Liver (tissue), 8 donors: ENCODE measurements at regions not wholly inside any gene's neighbourhood (a gene's known extent, or its start where the extent isn't known, plus 50 kb on each side); places are given as distances from the start of the nearest gene placed in this dataset.

Experiments
- DNase-seq: peaks from one replicate; pipeline ENCODE4 v3.0.0-alpha.2; 2017; ENCODE audit warnings: low spot score
- H3K27ac ChIP-seq, 2 donors: one replicate each; pipeline ENCODE4 v1.7.0; 2013; ENCODE audit warnings: inconsistent platforms in 2 of 2, low read length in 2 of 2, control low read depth in 1 of 2, low read depth in 1 of 2, mild to moderate bottlenecking in 1 of 2
- H3K27me3 ChIP-seq, 4 donors: one replicate each; pipeline versions ENCODE4 v1.6.1 to v1.7.0; 2013; ENCODE audit warnings: low read length in 3 of 4, inconsistent platforms in 1 of 4, mild to moderate bottlenecking in 1 of 4, moderate library complexity in 1 of 4; ENCODE audit not compliant: control insufficient read depth in 4 of 4, insufficient read depth in 4 of 4
- H3K36me3 ChIP-seq, 4 donors: one replicate each; pipeline versions ENCODE4 v1.6.1 to v1.7.0; 2013; ENCODE audit warnings: low read length in 3 of 4, mild to moderate bottlenecking in 3 of 4, low read depth in 1 of 4, moderate library complexity in 1 of 4; ENCODE audit not compliant: control insufficient read depth in 4 of 4, insufficient read depth in 3 of 4
- H3K4me1 ChIP-seq, 4 donors: one replicate each; pipeline versions ENCODE4 v1.6.1 to v1.7.0; 2013; ENCODE audit warnings: low read length in 3 of 4, mild to moderate bottlenecking in 3 of 4, moderate library complexity in 1 of 4; ENCODE audit not compliant: control insufficient read depth in 4 of 4, insufficient read depth in 4 of 4
- H3K4me3 ChIP-seq, 3 donors: one replicate each; pipeline versions ENCODE4 v1.6.1 to v1.7.0; 2013; ENCODE audit warnings: low read length in 3 of 3, control low read depth in 1 of 3, low read depth in 1 of 3, mild to moderate bottlenecking in 1 of 3
- H3K9ac ChIP-seq, 2 donors: one replicate each; pipeline ENCODE4 v1.7.0; 2013; ENCODE audit warnings: low read length in 2 of 2, mild to moderate bottlenecking in 2 of 2, moderate library complexity in 2 of 2, control low read depth in 1 of 2, low read depth in 1 of 2
- H3K9me3 ChIP-seq, 4 donors: one replicate each; pipeline versions ENCODE4 v1.6.1 to v1.7.0; 2013; ENCODE audit warnings: low read length in 3 of 4; ENCODE audit not compliant: control insufficient read depth in 4 of 4
- ATF3 ChIP-seq: IDR thresholded peaks from 2 replicates; pipeline ENCODE4 v1.6.1; 2016; ENCODE audit warnings: antibody characterized with exemption
- EGR1 ChIP-seq, 2 donors: IDR thresholded peaks; 2 replicates each; pipeline ENCODE4 v1.6.1; 2016 to 2018; ENCODE audit warnings: antibody characterized with exemption in 2 of 2, low read depth in 2 of 2
- FOXA1 ChIP-seq: IDR thresholded peaks from 2 replicates; pipeline ENCODE4 v1.6.1; 2016; ENCODE audit warnings: antibody characterized with exemption
- FOXA2 ChIP-seq: IDR thresholded peaks from 2 replicates; pipeline ENCODE4 v1.6.1; 2016; ENCODE audit warnings: antibody characterized with exemption
- GABPA ChIP-seq, 2 donors: IDR thresholded peaks in 1 of 2; conservative IDR thresholded peaks in 1 of 2; 2 replicates each; pipeline ENCODE4 v1.6.1; 2016; ENCODE audit warnings: antibody characterized with exemption in 2 of 2, mild to moderate bottlenecking in 1 of 2, moderate library complexity in 1 of 2
- HNF4A ChIP-seq, 2 donors: conservative IDR thresholded peaks; 2 replicates each; pipeline ENCODE4 v1.6.1; 2016; ENCODE audit warnings: antibody characterized with exemption in 2 of 2, mild to moderate bottlenecking in 2 of 2
- HNF4G ChIP-seq: IDR thresholded peaks from 2 replicates; pipeline ENCODE4 v1.6.1; 2016; ENCODE audit warnings: antibody characterized with exemption
- JUND ChIP-seq, 2 donors: IDR thresholded peaks; 2 replicates each; pipeline ENCODE4 v1.6.1; 2016; ENCODE audit warnings: antibody characterized with exemption in 2 of 2
- NR2F2 ChIP-seq: IDR thresholded peaks from 2 replicates; pipeline ENCODE4 v1.6.1; 2016; ENCODE audit warnings: antibody characterized with exemption
- RXRA ChIP-seq, 2 donors: IDR thresholded peaks; 2 replicates each; pipeline ENCODE4 v1.6.1; 2017 to 2018; ENCODE audit warnings: antibody characterized with exemption in 2 of 2, mild to moderate bottlenecking in 1 of 2
- SP1 ChIP-seq: IDR thresholded peaks from 2 replicates; pipeline ENCODE4 v1.6.1; 2018; ENCODE audit warnings: antibody characterized with exemption, mild to moderate bottlenecking
- YY1 ChIP-seq: IDR thresholded peaks from 2 replicates; pipeline ENCODE4 v1.6.1; 2016; ENCODE audit warnings: antibody characterized with exemption, mild to moderate bottlenecking
- ZBTB33 ChIP-seq: IDR thresholded peaks from 2 replicates; pipeline ENCODE4 v1.6.1; 2016; ENCODE audit warnings: antibody characterized with exemption
- WGBS: extraction: QIAGEN DNeasy Blood & Tissue Kit; methylation state at CpG from one replicate; pipeline ENCODE4 v1.1.7; 2013; 5-methylcytosine and 5-hydroxymethylcytosine counted together
- TF ChIP-seq, protein P1 (sequence below): IDR thresholded peaks from 2 replicates; pipeline ENCODE4 v1.6.1; 2016; ENCODE audit warnings: antibody characterized with exemption, mild to moderate bottlenecking
- TF ChIP-seq, protein P2 (sequence below): IDR thresholded peaks from 2 replicates; pipeline ENCODE4 v1.6.1; 2016; ENCODE audit warnings: antibody characterized with exemption
- TF ChIP-seq, protein P3 (sequence below): fragments of 150-350 bp; IDR thresholded peaks from 2 replicates; pipeline ENCODE4 v1.5.1; 2017; ENCODE audit warnings: improper control_type of control experiment, low read depth, low read length; ENCODE audit not compliant: missing input control
- donor health status: healthy.
- donor health status: healthy.
- donor health status: healthy.
- donor health status: healthy.
- donor health status: healthy.

DNA sequence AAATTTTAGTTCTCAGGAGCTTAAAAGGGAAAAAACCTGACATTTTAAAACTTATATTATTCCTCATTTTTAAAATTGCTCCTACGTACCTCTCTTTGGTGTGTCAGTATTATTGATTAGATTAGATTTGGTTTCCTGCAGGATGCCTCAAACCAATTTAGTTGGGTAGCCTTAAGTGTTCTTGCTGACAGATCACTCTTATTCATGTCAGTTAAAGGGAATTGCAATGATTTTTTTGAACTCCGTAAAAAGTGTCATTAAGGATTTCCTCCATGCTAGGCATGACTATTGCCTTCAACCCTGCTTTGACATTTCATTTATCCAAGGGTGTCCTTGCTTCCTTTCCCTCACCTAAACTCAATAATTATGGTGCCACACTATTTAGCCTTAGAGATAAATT is 149.0 kb upstream of the CDH7 start:
- H3K27ac ChIP-seq: no peak overlapping the region
- H3K4me3 ChIP-seq: no peak overlapping the region
- H3K36me3 ChIP-seq: no peaks in the 10 kb centered on the region
- H3K9me3 ChIP-seq: no peaks in the 10 kb centered on the region
- H3K27me3 ChIP-seq: no peaks in the 10 kb centered on the region
- no peaks in the 10 kb centered on the region for H3K4me1 ChIP-seq
- 62% methylated on average over 2 of the region's 2 CpGs for WGBS
- TF ChIP-seq, protein P1, sequence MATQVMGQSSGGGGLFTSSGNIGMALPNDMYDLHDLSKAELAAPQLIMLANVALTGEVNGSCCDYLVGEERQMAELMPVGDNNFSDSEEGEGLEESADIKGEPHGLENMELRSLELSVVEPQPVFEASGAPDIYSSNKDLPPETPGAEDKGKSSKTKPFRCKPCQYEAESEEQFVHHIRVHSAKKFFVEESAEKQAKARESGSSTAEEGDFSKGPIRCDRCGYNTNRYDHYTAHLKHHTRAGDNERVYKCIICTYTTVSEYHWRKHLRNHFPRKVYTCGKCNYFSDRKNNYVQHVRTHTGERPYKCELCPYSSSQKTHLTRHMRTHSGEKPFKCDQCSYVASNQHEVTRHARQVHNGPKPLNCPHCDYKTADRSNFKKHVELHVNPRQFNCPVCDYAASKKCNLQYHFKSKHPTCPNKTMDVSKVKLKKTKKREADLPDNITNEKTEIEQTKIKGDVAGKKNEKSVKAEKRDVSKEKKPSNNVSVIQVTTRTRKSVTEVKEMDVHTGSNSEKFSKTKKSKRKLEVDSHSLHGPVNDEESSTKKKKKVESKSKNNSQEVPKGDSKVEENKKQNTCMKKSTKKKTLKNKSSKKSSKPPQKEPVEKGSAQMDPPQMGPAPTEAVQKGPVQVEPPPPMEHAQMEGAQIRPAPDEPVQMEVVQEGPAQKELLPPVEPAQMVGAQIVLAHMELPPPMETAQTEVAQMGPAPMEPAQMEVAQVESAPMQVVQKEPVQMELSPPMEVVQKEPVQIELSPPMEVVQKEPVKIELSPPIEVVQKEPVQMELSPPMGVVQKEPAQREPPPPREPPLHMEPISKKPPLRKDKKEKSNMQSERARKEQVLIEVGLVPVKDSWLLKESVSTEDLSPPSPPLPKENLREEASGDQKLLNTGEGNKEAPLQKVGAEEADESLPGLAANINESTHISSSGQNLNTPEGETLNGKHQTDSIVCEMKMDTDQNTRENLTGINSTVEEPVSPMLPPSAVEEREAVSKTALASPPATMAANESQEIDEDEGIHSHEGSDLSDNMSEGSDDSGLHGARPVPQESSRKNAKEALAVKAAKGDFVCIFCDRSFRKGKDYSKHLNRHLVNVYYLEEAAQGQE: no peak
- TF ChIP-seq RXRA (IDR thresholded peaks at IDR 0.05) (no peak), YY1 (no peak), HNF4A (conservative IDR thresholded peaks at IDR 0.05) (no peak), EGR1 (IDR thresholded peaks at IDR 0.05; ENCODE audit: low read depth in 2 of 2) (no peak), SP1 (no peak), FOXA1 (no peak), NR2F2 (no peak), ATF3 (no peak), HNF4G (no peak), GABPA (IDR thresholded peaks at IDR 0.05 in 1 of 2, conservative IDR thresholded peaks at IDR 0.05 in 1 of 2) (no peak), ZBTB33 (no peak)
- TF ChIP-seq, protein P2, sequence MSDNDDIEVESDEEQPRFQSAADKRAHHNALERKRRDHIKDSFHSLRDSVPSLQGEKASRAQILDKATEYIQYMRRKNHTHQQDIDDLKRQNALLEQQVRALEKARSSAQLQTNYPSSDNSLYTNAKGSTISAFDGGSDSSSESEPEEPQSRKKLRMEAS: no peak
- TF ChIP-seq, protein P3, sequence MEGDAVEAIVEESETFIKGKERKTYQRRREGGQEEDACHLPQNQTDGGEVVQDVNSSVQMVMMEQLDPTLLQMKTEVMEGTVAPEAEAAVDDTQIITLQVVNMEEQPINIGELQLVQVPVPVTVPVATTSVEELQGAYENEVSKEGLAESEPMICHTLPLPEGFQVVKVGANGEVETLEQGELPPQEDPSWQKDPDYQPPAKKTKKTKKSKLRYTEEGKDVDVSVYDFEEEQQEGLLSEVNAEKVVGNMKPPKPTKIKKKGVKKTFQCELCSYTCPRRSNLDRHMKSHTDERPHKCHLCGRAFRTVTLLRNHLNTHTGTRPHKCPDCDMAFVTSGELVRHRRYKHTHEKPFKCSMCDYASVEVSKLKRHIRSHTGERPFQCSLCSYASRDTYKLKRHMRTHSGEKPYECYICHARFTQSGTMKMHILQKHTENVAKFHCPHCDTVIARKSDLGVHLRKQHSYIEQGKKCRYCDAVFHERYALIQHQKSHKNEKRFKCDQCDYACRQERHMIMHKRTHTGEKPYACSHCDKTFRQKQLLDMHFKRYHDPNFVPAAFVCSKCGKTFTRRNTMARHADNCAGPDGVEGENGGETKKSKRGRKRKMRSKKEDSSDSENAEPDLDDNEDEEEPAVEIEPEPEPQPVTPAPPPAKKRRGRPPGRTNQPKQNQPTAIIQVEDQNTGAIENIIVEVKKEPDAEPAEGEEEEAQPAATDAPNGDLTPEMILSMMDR: no peak
- no peak overlapping the region for H3K9ac ChIP-seq
- DNase-seq: no peak

GRCh38 chr18:65592435-65592834 is 158.4 kb upstream of the CDH7 start:
- WGBS: 61% methylated on average over 4 of the region's 4 CpGs
- Histone ChIP-seq H3K27me3 (no peaks in the 10 kb centered on the region), H3K36me3 (no peaks in the 10 kb centered on the region), H3K4me1 (no peaks in the 10 kb centered on the region), H3K4me3 (no peak overlapping the region), H3K9ac (no peak overlapping the region), H3K9me3 (no peaks in the 10 kb centered on the region), H3K27ac (no peak overlapping the region)
- DNase-seq: no peak
- TF ChIP-seq, protein P3: no peak
- TF ChIP-seq FOXA2 (no peak), HNF4A (conservative IDR thresholded peaks at IDR 0.05) (no peak), JUND (IDR thresholded peaks at IDR 0.05) (no peak)
